SK-MEL-5 (cell line): ENCODE measurements at regions not wholly inside any gene's neighbourhood (a gene's known extent, or its start where the extent isn't known, plus 50 kb on each side); places are given as distances from the start of the nearest gene placed in this dataset.

ENCODE experiments used
- DNase-seq: peaks from one replicate; pipeline ENCODE4 v3.0.0-alpha.2; 2016; ENCODE audit warnings: low read depth, low spot score
- in situ Hi-C: cut with HindIII; loops from 2 replicates; pipeline ENCODE4 v1.10.0; 2016; ENCODE audit warnings: low sequenced_read_pairs, high pct_unique_total_duplicates, low pct_unique_long_range_greater_than_20kb

DNA sequence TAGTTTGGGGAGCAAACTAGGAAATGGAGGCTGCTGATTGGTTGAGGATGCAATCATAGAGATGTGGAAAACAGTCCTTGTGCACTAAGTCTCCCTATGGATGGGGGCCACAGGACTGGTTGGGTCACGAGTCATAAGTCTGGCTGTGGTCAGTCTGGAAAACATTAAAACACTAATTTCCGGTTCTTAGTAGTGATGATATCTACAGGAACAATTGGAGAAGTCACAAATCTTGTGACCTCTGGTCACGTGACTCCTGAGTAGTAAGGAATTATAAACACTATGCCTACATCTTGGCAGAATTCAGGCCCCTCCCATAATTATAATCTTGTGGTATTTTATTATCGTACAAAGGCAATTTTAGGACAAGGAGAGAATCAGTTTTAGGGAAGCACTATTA, 317.3 kb upstream of the ARPP21 start:
- in situ Hi-C loops: no loop called here
- DNase-seq: no peak

DNA sequence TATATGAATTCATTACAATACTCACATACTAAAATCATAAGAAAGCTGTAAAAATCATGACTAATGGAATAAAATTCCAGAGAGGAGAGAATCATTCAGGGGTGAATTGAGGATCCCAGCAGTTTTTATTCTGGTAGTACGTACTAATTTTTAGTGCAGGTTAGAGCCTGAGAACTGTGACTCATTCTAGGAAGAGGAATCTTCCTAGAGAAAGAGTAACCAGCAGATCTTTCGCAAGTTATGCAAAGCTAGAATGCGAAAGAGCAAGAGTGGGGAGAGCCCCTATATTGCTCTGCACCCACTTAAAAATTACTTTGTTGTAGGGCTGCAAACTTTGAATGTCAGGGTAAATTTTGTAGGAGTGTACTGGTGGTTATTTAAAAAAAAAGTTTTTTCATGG, 303.6 kb upstream of the ARPP21 start:
- in situ Hi-C loops: no loop called here
- DNase-seq: no peak

DNA sequence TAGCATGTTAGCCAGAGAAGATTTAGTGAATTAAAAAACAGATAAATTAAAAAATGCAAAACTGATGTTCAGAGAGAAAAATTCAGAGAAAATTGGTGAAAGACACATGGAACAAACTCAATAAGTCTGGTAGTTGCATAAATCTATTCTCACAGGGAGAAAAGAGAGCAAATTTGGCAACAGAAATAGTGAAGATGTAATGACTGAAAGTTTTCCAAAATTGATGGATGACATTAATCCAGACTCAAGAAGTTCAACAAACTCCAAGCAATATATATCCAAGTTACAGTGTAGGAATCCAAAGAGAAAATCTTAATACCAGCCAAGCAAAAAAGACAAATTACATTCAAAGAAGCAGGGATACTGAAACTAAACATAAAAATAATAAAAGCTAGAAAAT, 302.7 kb upstream of the ARPP21 start:
- in situ Hi-C loops: no loop called here
- no peak for DNase-seq

DNA sequence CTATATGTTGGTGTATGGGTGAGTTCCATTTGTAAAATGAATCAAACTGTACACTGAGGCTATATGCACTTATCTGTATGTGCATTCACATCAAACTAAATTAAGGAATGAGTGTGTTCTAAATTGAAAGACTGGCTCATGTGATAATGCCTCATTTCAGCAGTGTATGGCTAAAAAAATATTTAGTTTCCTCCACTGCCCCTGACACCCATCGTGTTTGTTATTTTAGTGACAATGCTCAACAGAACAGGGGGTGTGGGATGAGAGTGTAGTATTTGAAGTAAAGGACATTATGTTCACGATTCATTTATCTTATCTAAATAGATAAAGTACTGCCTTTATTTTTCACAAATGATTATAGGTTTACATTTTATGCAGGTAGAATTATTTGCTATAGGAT, 301.1 kb upstream of the ARPP21 start:
- no peak for DNase-seq

DNA sequence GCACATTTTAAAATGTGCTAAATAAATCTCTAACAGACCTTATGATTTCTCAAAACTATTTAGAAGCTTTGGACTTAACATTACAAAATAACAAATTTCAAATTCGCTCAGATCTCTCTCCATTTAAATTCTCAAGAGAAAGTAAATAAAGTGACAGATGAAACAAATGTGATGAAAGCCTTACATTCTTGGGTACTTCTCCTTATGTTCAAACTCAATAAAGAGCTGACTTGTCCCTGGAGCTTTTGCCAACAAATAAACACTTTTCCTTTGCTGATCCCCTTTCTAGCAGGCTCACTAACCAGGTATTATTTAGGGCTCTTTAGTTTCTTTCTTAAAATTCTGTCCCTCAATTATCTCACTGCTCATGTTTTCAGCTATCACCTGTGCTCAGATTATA, 259.1 kb upstream of the ARPP21 start:
- DNase-seq: no peak
- in situ Hi-C loops: no loop called here

More for the DNA sequence above, 301.1 kb upstream of the ARPP21 start:
- in situ Hi-C loops: no loop called here

DNA sequence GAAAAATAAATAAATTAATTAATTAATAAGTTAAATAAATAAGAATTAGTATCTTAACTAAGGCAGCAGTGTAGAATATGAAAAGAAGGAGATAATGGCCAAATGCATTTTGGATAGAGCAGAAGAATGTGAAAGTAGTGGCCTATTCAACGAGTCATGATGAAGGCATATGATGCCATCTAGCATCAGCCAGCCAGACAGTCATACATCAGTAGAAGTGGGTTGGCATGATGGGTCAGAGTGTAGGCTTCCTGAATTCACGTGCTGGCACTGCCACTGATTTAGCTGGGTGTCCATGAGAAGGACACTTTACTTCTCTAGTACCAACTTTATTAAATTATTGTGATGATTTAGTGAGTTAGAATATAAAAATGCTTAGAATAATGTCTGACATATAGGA, 256.1 kb upstream of the ARPP21 start:
- in situ Hi-C loops: no loop called here
- DNase-seq: no peak

DNA sequence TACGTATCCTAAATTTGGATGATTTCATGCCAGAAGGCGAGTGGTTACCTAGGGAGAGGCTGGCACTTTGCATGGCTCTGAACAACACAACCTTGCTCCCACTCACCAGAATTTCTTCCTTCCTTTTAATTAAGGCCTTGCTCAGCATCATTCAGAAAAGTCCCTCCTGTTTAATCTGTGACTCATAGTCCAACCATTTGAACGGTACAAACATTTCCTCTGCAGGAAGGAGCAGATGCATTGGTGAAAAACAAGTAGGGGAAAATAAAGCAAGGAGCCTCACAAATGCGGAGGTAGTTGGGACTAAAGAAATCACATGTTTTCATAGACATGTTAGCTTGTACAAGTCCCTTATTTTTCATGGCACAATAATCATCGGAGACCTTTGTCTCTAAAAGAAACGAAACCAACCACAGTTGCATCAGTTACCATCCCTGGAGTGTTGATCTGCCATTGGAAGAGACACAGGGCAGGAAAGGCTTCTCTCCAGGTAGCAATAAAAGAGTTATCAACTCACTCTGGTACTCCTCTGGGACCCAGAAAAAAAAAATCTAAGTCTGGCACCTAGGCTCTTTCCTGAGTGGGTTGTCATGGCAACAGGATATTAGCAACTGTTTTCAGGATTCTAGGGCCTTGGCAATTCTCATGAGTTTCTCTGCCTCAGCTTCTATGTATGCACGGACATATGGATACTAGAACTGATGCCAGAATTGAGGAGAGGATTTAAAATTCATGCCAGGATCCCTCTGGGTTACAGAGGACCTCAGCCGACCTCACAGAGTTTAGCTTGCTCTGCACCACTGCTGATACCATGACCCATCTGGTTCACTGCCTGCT, 255.4 kb upstream of the ARPP21 start:
- DNase-seq: no peak
- in situ Hi-C loops: no loop called here

DNA sequence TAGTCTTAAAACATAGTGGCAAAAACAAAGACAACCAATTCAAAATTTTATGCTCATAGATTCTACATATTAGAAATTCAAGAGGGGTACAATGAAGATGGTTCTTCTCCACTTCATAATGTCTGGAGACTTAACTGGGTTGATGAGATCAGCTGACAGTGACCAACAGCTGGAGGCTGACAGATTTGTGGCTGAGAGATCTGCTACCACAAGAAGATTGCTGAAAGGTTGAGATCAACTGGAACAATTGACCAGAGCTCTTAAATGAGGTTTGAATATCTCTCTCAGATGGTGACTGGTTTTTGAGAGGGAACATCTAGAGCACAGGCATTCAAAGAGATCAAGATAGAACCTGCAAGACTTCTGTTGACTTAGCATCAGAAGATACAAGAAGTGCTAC, 254.1 kb upstream of the ARPP21 start:
- no peak for DNase-seq
- in situ Hi-C loops: no loop called here

DNA sequence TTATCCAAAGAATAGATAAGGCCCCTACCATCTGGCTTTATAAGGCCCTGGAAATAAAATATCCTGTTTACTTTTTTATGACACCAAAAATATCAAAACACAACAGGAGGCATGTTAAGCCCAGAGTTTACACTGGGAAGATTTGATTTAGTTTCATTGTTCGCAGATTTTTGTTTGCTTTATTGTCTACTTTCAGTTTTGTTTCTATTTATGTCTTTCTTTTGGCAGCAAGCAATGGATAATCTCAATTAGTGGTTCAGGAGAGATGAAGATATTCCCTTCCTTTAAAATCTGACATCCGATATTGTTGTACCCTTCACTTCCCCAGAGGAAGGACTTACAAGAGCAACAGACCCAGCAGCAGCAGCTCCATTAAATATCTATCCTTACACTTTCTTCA, 249.4 kb upstream of the ARPP21 start:
- in situ Hi-C loops: no loop called here
- no peak for DNase-seq

DNA sequence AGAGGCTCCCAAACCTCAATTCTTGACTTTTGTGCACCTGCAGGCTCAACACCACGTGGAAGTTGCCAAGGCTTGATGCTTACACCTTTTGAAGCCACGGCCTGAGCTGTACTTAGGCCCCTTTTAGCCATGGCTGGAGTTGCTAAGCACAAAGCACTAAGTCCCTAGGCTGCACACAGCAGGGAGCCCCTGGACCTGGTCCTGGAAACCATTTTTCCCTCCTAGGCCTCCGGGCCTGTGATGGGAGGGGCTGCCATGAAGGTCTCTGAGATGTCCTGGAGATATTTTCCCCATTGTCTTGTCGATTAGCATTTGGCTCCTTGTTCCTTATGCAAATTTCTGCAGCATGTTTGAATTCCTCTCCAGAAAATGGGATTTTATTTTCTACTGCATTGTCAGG, 247.1 kb upstream of the ARPP21 start:
- DNase-seq: no peak
- in situ Hi-C loops: no loop called here

DNA sequence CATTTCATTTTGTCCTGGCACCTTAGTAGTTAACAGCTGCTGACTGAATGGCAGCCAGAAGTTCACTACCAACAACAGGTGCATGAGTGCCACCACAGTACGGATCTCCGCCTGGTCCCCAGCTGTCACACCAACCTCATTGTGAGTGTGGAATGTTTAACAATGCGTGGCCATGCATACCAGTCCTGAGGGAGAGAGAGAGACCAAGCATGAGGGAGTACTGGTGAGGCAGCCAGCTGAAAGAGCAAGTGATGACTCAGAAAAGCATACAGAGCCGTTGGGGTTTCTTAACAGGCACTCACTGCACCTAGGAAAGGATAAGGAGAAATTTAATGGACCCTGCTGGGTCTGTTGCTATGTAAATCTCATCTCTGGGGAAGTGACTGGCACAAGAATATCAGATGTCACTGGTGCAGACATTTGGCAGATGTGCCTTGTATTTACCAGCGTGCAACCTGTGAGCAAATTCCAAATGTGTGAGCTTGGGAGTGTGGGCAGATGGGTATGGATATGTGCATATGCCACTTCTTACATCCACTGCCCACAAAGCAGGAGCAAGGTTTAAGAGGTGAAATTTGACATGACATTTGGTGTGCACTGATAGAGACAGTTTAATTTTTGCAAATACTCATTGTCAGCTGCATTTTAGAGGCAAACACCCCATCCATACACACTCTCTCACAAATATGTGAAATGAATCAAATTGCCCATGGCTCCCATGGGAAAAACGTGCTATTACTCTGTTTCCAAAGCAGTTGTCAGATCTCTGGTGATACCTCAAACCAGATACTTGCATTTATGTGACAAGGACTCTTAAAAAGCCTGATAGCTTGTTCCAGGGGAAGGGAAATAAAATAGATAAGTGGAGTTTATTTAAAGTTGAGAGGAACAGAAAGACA, 245.2 kb upstream of the ARPP21 start:
- DNase-seq: no peak
- in situ Hi-C loops: no loop called here

DNA sequence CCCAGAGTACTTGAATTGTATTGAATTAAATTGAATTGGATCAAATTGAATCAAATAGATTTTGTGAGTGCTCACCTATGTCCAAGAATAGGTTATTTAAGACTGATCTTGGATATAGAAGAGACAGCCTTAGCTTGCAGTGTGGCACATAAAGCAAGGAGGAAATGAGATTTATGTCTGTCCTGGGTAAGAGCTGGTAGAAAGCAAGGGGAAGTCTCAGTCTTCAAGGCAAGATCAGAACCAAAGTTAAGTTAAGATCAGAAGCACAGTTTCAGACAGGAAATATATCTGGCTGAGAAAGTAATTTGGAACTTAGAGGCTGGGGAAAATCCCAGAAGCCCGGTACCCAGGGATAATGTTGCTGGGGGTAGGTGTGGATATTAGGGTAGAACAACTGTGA, 244.4 kb upstream of the ARPP21 start:
- DNase-seq: no peak
- in situ Hi-C loops: no loop called here

DNA sequence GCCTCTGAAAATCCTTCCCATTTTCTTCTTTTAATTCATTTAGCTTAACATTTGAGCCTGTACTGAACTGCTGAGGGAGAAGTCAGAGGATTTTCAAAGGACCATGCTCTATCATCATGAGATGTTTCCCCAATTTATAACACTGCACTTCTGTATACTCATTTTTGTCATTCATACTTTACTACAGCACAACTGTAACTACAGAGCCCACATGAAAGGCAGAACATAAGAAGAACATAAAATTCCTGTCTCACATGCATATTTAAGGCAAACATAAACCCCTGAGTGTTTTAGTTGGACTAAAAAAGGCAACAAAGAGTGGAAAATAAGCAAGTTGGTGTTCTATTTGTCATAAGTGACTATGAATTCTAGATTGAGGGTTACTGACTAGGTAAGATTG, 237.7 kb upstream of the ARPP21 start:
- no peak for DNase-seq
- in situ Hi-C loops: no loop called here

DNA sequence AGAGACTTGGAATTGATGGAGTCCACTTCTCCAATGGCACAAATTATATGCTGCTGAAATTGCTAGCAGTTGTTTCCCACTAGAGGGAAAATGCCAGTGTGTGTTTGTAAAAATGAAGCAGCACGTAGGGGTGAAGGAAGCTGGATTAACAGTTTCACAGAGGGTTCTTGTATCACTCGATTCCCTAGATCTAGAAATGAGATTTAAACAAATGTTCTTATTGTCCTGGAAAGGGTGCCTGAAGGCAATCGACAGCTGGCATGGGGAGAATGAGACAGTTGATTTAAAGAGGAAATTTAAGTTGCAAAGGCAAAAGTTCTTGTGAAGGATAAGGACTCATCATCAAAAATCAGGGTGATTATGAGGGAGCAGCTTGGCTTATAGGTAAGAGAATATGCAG, 234.8 kb upstream of the ARPP21 start:
- peak; percentile 60 for DNase-seq
- in situ Hi-C loops: no loop called here

DNA sequence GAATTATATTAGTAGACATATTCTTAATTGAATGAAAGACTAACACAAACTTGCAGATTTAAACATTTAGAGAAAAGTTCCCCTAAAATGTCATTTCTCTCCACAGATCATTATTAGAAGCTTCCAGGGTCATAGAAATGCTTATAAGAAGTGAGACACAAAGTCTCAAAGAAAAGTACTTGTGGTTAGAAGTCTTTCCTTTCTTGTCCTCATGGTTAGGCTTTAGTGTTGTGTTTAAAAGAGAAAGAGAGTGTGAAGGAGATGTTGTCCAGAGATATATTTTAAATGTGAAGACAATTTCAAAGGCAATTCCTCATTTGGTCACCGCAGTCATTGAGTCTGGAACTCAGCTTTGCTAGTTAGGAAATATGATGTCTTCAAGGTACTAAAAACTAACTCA, 230.4 kb upstream of the ARPP21 start:
- no peak for DNase-seq
- in situ Hi-C loops: no loop called here

DNA sequence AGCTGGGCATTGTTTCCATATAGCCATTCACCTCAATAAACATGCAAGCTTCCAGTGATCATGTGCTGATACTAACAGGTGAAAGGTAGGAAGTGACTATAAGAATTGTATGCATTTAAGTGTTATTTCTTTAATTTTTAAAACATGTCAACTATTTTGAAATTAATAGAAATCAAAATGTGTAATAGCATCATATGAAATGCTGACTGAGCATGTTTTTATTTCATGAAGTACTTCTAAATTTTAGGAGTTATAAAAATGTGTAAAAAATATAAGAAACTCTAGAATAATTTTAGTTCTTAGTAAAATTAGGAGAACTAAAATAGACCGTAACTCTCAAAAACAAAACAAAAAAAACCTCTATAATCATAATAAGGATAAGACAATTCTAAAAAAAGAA, 229.3 kb upstream of the ARPP21 start:
- no peak for DNase-seq
- in situ Hi-C loops: no loop called here

DNA sequence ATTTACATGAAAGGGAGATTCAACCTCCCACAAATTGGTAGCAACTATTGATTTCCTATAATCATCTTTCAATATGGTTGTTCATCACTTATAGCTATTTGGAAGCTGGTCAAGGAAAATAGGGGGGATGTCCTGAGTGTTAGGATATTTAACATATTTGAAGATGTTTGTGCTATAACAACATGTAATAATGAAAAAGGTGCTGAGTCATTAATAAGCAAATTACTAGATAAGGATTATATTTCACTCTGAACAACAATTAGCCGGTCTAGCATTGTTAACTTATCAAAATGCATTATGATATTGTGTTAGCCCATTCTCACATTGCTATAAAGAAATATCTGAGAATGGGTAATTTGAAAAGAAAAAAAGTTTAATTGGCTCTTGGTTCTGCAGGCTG, 225.8 kb upstream of the ARPP21 start:
- in situ Hi-C loops: no loop called here
- no peak for DNase-seq

DNA sequence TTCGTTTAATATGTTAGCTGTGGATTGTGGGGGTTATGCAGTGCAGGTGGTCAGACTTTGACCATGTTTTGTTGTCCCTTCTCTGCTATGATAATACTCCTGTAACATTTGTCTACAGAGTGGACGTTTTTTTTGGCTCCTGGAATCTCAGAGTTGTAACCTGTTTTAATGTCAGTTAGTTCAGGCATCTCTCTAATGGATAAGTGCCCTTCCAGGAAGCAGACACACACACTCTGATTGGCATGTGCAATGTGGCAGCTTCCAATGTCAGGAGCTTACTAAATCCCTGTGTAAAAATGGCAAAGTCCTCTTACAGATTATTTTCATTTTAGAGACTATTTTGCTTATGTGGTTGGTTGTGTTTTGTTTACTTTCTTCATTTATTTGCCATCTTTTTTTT, 222.2 kb upstream of the ARPP21 start:
- no peak for DNase-seq
- in situ Hi-C loops: no loop called here

DNA sequence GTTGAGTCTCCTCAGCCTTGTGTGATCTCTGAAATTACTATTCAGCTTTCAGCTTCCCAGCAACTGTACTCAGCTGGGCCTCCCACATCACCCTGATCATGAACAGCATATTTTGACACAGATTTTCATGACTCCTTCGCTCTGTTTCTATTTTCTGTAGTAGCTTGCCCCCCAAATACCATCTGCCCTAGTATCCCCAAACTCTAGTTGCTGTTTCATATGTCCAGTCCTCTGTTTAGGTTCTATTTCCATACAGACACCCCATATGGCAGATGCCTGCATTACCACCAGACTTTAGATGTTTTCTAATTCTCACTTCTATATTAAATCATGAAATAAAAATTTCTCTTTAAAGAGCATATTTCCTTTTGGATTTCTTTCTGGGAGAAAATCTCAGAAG, 217.2 kb upstream of the ARPP21 start:
- in situ Hi-C loops: no loop called here

More for the DNA sequence above, 217.2 kb upstream of the ARPP21 start:
- DNase-seq: no peak
